GM20000 (cell line): ENCODE measurements at regions not wholly inside any gene's neighbourhood (a gene's known extent, or its start where the extent isn't known, plus 50 kb on each side); places are given as distances from the start of the nearest gene placed in this dataset.
"Not testable (repeated sequence)": the region's sequence is repeated elsewhere in the genome, so short reads cannot be mapped to it uniquely, and the experiment has no call there.

Experiments used
- DNase-seq: peaks from one replicate; pipeline ENCODE4 v3.0.0; 2012; ENCODE audit warnings: low spot score
- CTCF ChIP-seq: IDR thresholded peaks from 2 replicates; pipeline ENCODE4 v1.5.1; 2012; ENCODE audit warnings: mild to moderate bottlenecking, control low read depth; ENCODE audit errors: extremely low read depth, missing control alignments

- no peak for TF ChIP-seq CTCF
- no peak for DNase-seq
Measured at GRCh38 chr12:85626784-85627171, 209.4 kb downstream of the RASSF9 start.

- DNase-seq: no peak
Measured at GRCh38 chr12:85627584-85627983, 208.6 kb downstream of the RASSF9 start.

GRCh38 chr12:85628562-85628961 is 207.6 kb downstream of the RASSF9 start:
- DNase-seq: not testable (repeated sequence)

More at GRCh38 chr12:85627584-85627983, 208.6 kb downstream of the RASSF9 start:
- TF ChIP-seq CTCF: no peak

- TF ChIP-seq CTCF: no peak
- DNase-seq: no peak
Measured at GRCh38 chr12:85630851-85631250, 205.4 kb downstream of the RASSF9 start.

- DNase-seq: no peak
- TF ChIP-seq CTCF: no peak
Measured at GRCh38 chr12:85632390-85632789, 203.8 kb downstream of the RASSF9 start.

- TF ChIP-seq CTCF: no peak
- DNase-seq: no peak
Measured at GRCh38 chr12:85633491-85633890, 202.7 kb downstream of the RASSF9 start.

- DNase-seq: no peak
- no peak for TF ChIP-seq CTCF
Measured at GRCh38 chr12:85639834-85640233, 196.4 kb downstream of the RASSF9 start.

GRCh38 chr12:85641796-85642195 is 194.4 kb downstream of the RASSF9 start:
- DNase-seq: no peak
- no peak for TF ChIP-seq CTCF
